ENCODE measurements at regions not wholly inside any gene's neighbourhood (a gene's known extent, or its start where the extent isn't known, plus 50 kb on each side); places are given as distances from the start of the nearest gene placed in this dataset.
"Not testable (repeated sequence)": the region's sequence is repeated elsewhere in the genome, so short reads cannot be mapped to it uniquely, and the experiment has no call there.

GRCh38 chr1:38497921-38498656 lies 361.5 kb downstream of the RRAGC start:
- H3K36me3 ChIP-seq (ENCODE audit: control insufficient read depth in 1 of 2, insufficient read depth in 2 of 2, low read length in 2 of 2) = no peaks in the 10 kb centered on the region
- ChIA-PET CTCF (interaction anchor here (2.1 kb wide), 1 partner anchor 8 kb away, joined by 8 read pairs; no protein-coding TSS in a partner anchor), RAD21 (ENCODE audit: low non-redundant PET in 1 of 2, low total read pairs in 2 of 2, uncharacterized antibody in 2 of 2, unreplicated experiment in 2 of 2) (no interaction called here), POLR2A (no interaction called here)
- no peak overlapping the region for H3K4me2 ChIP-seq (ENCODE audit: low read length)
- H3K9ac ChIP-seq (ENCODE audit: low read length) = no peak overlapping the region
- TF ChIP-seq REST (IDR thresholded peaks at IDR 0.05; ENCODE audit: low read depth) (no peak), SP1 (IDR thresholded peaks at IDR 0.05; ENCODE audit: low read depth) (no peak), SRF (IDR thresholded peaks at IDR 0.05; ENCODE audit: low read depth) (no peak), EGR1 (IDR thresholded peaks at IDR 0.05; ENCODE audit: low read depth) (no peak), EZH2 (IDR thresholded peaks at IDR 0.05) (no peak), FOSL1 (IDR thresholded peaks at IDR 0.05; ENCODE audit: low read depth) (no peak), SIN3A (IDR thresholded peaks at IDR 0.05; ENCODE audit: low read depth) (no peak), CEBPB (IDR thresholded peaks at IDR 0.05; ENCODE audit: low read depth) (no peak), ZNF274 (IDR thresholded peaks at IDR 0.05; ENCODE audit: low read depth, low read length) (no peak), CBX3 (IDR thresholded peaks at IDR 0.05; ENCODE audit: low read depth) (no peak)
- H3K4me1 ChIP-seq (ENCODE audit: control insufficient read depth in 1 of 2, insufficient read depth in 2 of 2, low read length in 2 of 2) = no peaks in the 10 kb centered on the region
- intact Hi-C loops (cut with micrococcal nuclease) = no loop called here
- H3K9me3 ChIP-seq (ENCODE audit: control insufficient read depth in 1 of 2, insufficient read depth in 1 of 2, low read depth in 1 of 2, low read length in 2 of 2) = no peaks in the 10 kb centered on the region
- H3K4me3 ChIP-seq (replicated peaks in 1 of 2; ENCODE audit: low read depth in 1 of 2, low read length in 2 of 2) = no peak overlapping the region
- no peak overlapping the region for H3K27ac ChIP-seq (ENCODE audit: low read depth, low read length)
- DNase-seq (ENCODE audit: low read depth, low spot score) (no peak), ATAC-seq (no peak)
- H2AFZ ChIP-seq (ENCODE audit: low read depth, low read length, poor library complexity, severe bottlenecking) = no peak overlapping the region
- H3K79me2 ChIP-seq (ENCODE audit: insufficient read depth, low read length) = no peaks in the 10 kb centered on the region
- no peaks in the 10 kb centered on the region for H4K20me1 ChIP-seq (ENCODE audit: insufficient read depth)
- H3K27me3 ChIP-seq (ENCODE audit: insufficient read depth, low read length) = peaks cover 47% of the 10 kb centered on the region
- no TSS peak for BruUV-seq (replicated peaks)
- H3K9me2 ChIP-seq (ENCODE audit: insufficient read depth) = no peaks in the 10 kb centered on the region

GRCh38 chr1:38493306-38493705 lies 366.3 kb downstream of the RRAGC start:
- H3K9me2 ChIP-seq (ENCODE audit: insufficient read depth); H3K27ac ChIP-seq (ENCODE audit: low read depth, low read length); H3K36me3 ChIP-seq (ENCODE audit: control insufficient read depth in 1 of 2, insufficient read depth in 2 of 2, low read length in 2 of 2); H2AFZ ChIP-seq (ENCODE audit: low read depth, low read length, poor library complexity, severe bottlenecking); H3K9me3 ChIP-seq (ENCODE audit: control insufficient read depth in 1 of 2, insufficient read depth in 1 of 2, low read depth in 1 of 2, low read length in 2 of 2); POLR2A ChIA-PET; DNase-seq (ENCODE audit: low read depth, low spot score); BruUV-seq (replicated peaks); CTCF ChIA-PET; ATAC-seq; H4K20me1 ChIP-seq (ENCODE audit: insufficient read depth); H3K79me2 ChIP-seq (ENCODE audit: insufficient read depth, low read length); H3K4me2 ChIP-seq (ENCODE audit: low read length); H3K9ac ChIP-seq (ENCODE audit: low read length); RAD21 ChIA-PET (ENCODE audit: low non-redundant PET in 1 of 2, low total read pairs in 2 of 2, uncharacterized antibody in 2 of 2, unreplicated experiment in 2 of 2); H3K4me3 ChIP-seq (replicated peaks in 1 of 2; ENCODE audit: low read depth in 1 of 2, low read length in 2 of 2); intact Hi-C loops (cut with micrococcal nuclease); H3K4me1 ChIP-seq (ENCODE audit: control insufficient read depth in 1 of 2, insufficient read depth in 2 of 2, low read length in 2 of 2): not testable (repeated sequence)
- H3K27me3 ChIP-seq (ENCODE audit: insufficient read depth, low read length) = peaks cover 22% of the 10 kb centered on the region
